Inferior parietal cortex (tissue), 1 donor: ENCODE measurements at regions not wholly inside any gene's neighbourhood (a gene's known extent, or its start where the extent isn't known, plus 50 kb on each side); places are given as distances from the start of the nearest gene placed in this dataset.
"Not testable (repeated sequence)": the region's sequence is repeated elsewhere in the genome, so short reads cannot be mapped to it uniquely, and the experiment has no call there.

ENCODE experiments used
- DNase-seq: peaks from one replicate; pipeline ENCODE4 v3.0.0-alpha.2; 2016; ENCODE audit errors: extremely low spot score

GRCh38 chr11:33467966-33468365 is 210.8 kb downstream of the HIPK3 start:
- DNase-seq = no peak

GRCh38 chr11:33463059-33463458 is 205.9 kb downstream of the HIPK3 start:
- no peak for DNase-seq

- no peak for DNase-seq
These were observed 204.4 kb downstream of the HIPK3 start for GRCh38 chr11:33461369-33462125.

GRCh38 chr11:33457948-33458347 is 200.8 kb downstream of the HIPK3 start:
- DNase-seq = no peak

GRCh38 chr11:33455867-33456463 is 198.8 kb downstream of the HIPK3 start:
- DNase-seq = no peak

GRCh38 chr11:33454264-33454663 is 197.1 kb downstream of the HIPK3 start:
- no peak for DNase-seq

GRCh38 chr11:33452836-33453624 is 195.8 kb downstream of the HIPK3 start:
- no peak for DNase-seq

- DNase-seq = no peak
These were observed 194.2 kb downstream of the HIPK3 start for GRCh38 chr11:33451364-33451763.

- DNase-seq = no peak
These were observed 192.6 kb downstream of the HIPK3 start for GRCh38 chr11:33449798-33450197.

- DNase-seq = no peak
These were observed 191.4 kb downstream of the HIPK3 start for GRCh38 chr11:33448461-33449130.

GRCh38 chr11:33445761-33446161 is 188.6 kb downstream of the HIPK3 start:
- no peak for DNase-seq

- DNase-seq = no peak
These were observed 187.8 kb downstream of the HIPK3 start for GRCh38 chr11:33444835-33445594.

- DNase-seq = no peak
These were observed 186.5 kb downstream of the HIPK3 start for GRCh38 chr11:33443684-33444083.

GRCh38 chr11:33438301-33438700 is 181.1 kb downstream of the HIPK3 start:
- DNase-seq = no peak

- DNase-seq = no peak
These were observed 180.3 kb downstream of the HIPK3 start for GRCh38 chr11:33437529-33437928.

- no peak for DNase-seq
These were observed 178.0 kb downstream of the HIPK3 start for GRCh38 chr11:33435216-33435615.

GRCh38 chr11:33434294-33434693 is 177.1 kb downstream of the HIPK3 start:
- no peak for DNase-seq

- DNase-seq = not testable (repeated sequence)
These were observed 171.3 kb downstream of the HIPK3 start for GRCh38 chr11:33428435-33428834.

- no peak for DNase-seq
These were observed 163.9 kb downstream of the HIPK3 start for GRCh38 chr11:33420959-33421566.

- DNase-seq = no peak
These were observed 162.7 kb downstream of the HIPK3 start for GRCh38 chr11:33419924-33420323.

GRCh38 chr11:33417121-33417520 is 159.9 kb downstream of the HIPK3 start:
- DNase-seq = no peak
